ENCODE measurements at regions not wholly inside any gene's neighbourhood (a gene's known extent, or its start where the extent isn't known, plus 50 kb on each side); places are given as distances from the start of the nearest gene placed in this dataset.

GRCh38 chr20:11540558-11540957 lies 377.1 kb upstream of the BTBD3 start:
- Histone ChIP-seq H3K36me3 (replicated peaks; ENCODE audit: insufficient read depth, low read length) (no peaks in the 10 kb centered on the region), H3F3A (ENCODE audit: insufficient read depth, low read length) (no peaks in the 10 kb centered on the region), H2AFZ (ENCODE audit: low read length) (no peak overlapping the region), H3K79me2 (ENCODE audit: low read length) (no peaks in the 10 kb centered on the region), H3K27ac (ENCODE audit: low read length) (no peak overlapping the region), H4K20me1 (ENCODE audit: insufficient read depth, low read length) (no peaks in the 10 kb centered on the region), H3K4me2 (ENCODE audit: low read depth, low read length) (no peak overlapping the region), H3K9me2 (replicated peaks; ENCODE audit: insufficient read depth, low read length) (no peaks in the 10 kb centered on the region), H3K4me1 (ENCODE audit: low read length) (no peaks in the 10 kb centered on the region), H3K9me3 (replicated peaks; ENCODE audit: insufficient read depth, low read length) (no peaks in the 10 kb centered on the region), H3K9ac (ENCODE audit: low read length) (no peak overlapping the region), H3K27me3 (replicated peaks; ENCODE audit: insufficient read depth, low read length) (no peaks in the 10 kb centered on the region), H3K4me3 (ENCODE audit: low read length) (no peak overlapping the region)
- DNase-seq: no peak
- no peak for TF ChIP-seq EZH2phosphoT487 (IDR thresholded peaks at IDR 0.05; ENCODE audit: low read length)
- no peak for TF ChIP-seq EZH2 (optimal IDR thresholded peaks at IDR 0.05; ENCODE audit: low read depth, low read length)
- TF ChIP-seq CTCF (IDR thresholded peaks at IDR 0.05; ENCODE audit: low read length): no peak

- Histone ChIP-seq H2AFZ (ENCODE audit: low read length) (no peak overlapping the region), H3K4me1 (ENCODE audit: low read length) (no peaks in the 10 kb centered on the region), H4K20me1 (ENCODE audit: insufficient read depth, low read length) (no peaks in the 10 kb centered on the region), H3K27me3 (replicated peaks; ENCODE audit: insufficient read depth, low read length) (no peaks in the 10 kb centered on the region), H3K9ac (ENCODE audit: low read length) (no peak overlapping the region), H3K9me3 (replicated peaks; ENCODE audit: insufficient read depth, low read length) (no peaks in the 10 kb centered on the region), H3K36me3 (replicated peaks; ENCODE audit: insufficient read depth, low read length) (no peaks in the 10 kb centered on the region), H3K27ac (ENCODE audit: low read length) (no peak overlapping the region), H3K4me3 (ENCODE audit: low read length) (no peak overlapping the region), H3F3A (ENCODE audit: insufficient read depth, low read length) (no peaks in the 10 kb centered on the region), H3K9me2 (replicated peaks; ENCODE audit: insufficient read depth, low read length) (no peaks in the 10 kb centered on the region), H3K79me2 (ENCODE audit: low read length) (no peaks in the 10 kb centered on the region), H3K4me2 (ENCODE audit: low read depth, low read length) (no peak overlapping the region)
- TF ChIP-seq EZH2 (optimal IDR thresholded peaks at IDR 0.05; ENCODE audit: low read depth, low read length) (no peak), CTCF (IDR thresholded peaks at IDR 0.05; ENCODE audit: low read length) (no peak), EZH2phosphoT487 (IDR thresholded peaks at IDR 0.05; ENCODE audit: low read length) (no peak)
- no peak for DNase-seq
These were observed 375.0 kb upstream of the BTBD3 start for GRCh38 chr20:11542645-11543044.

GRCh38 chr20:11544029-11544678 lies 373.5 kb upstream of the BTBD3 start:
- Histone ChIP-seq H3K9me2 (replicated peaks; ENCODE audit: insufficient read depth, low read length) (no peaks in the 10 kb centered on the region), H3K27me3 (replicated peaks; ENCODE audit: insufficient read depth, low read length) (no peaks in the 10 kb centered on the region), H3K4me1 (ENCODE audit: low read length) (no peaks in the 10 kb centered on the region), H3K4me2 (ENCODE audit: low read depth, low read length) (peak overlapping the region; percentile 49; the same call in 1 of the 2 replicates), H4K20me1 (ENCODE audit: insufficient read depth, low read length) (no peaks in the 10 kb centered on the region), H3K9me3 (replicated peaks; ENCODE audit: insufficient read depth, low read length) (no peaks in the 10 kb centered on the region), H3K4me3 (ENCODE audit: low read length) (peak overlapping the region; percentile 30), H3F3A (ENCODE audit: insufficient read depth, low read length) (no peaks in the 10 kb centered on the region), H3K9ac (ENCODE audit: low read length) (no peak overlapping the region), H3K79me2 (ENCODE audit: low read length) (no peaks in the 10 kb centered on the region), H3K36me3 (replicated peaks; ENCODE audit: insufficient read depth, low read length) (no peaks in the 10 kb centered on the region), H3K27ac (ENCODE audit: low read length) (no peak overlapping the region), H2AFZ (ENCODE audit: low read length) (peak overlapping the region; percentile 77)
- TF ChIP-seq EZH2 (optimal IDR thresholded peaks at IDR 0.05; ENCODE audit: low read depth, low read length): no peak
- TF ChIP-seq EZH2phosphoT487 (IDR thresholded peaks at IDR 0.05; ENCODE audit: low read length): no peak
- peak; percentile 68 for TF ChIP-seq CTCF (IDR thresholded peaks at IDR 0.05; ENCODE audit: low read length)
- DNase-seq: peak; percentile 86
